GM12891 (cell line): ENCODE measurements at regions not wholly inside any gene's neighbourhood (a gene's known extent, or its start where the extent isn't known, plus 50 kb on each side); places are given as distances from the start of the nearest gene placed in this dataset.

Source experiments
- PAX5 ChIP-seq: IDR thresholded peaks from 2 replicates; pipeline ENCODE4 v1.6.1; 2011; ENCODE audit warnings: low read length, moderate library complexity, mild to moderate bottlenecking; ENCODE audit not compliant: insufficient read depth, severe bottlenecking
- POLR2A ChIP-seq: IDR thresholded peaks from 2 replicates; pipeline ENCODE4 v1.6.1; 2011; ENCODE audit warnings: low read depth, low read length, control low read depth
- POLR2AphosphoS5 ChIP-seq: IDR thresholded peaks from 2 replicates; pipeline ENCODE4 v1.6.1; 2011; ENCODE audit warnings: low read depth, low read length, control low read depth
- SPI1 ChIP-seq: IDR thresholded peaks from 2 replicates; pipeline ENCODE4 v1.6.1; 2011; ENCODE audit warnings: low read depth, low read length, control low read depth
- TAF1 ChIP-seq: IDR thresholded peaks from 2 replicates; pipeline ENCODE4 v1.6.1; 2011; ENCODE audit warnings: low read depth, low read length, control low read depth

DNA sequence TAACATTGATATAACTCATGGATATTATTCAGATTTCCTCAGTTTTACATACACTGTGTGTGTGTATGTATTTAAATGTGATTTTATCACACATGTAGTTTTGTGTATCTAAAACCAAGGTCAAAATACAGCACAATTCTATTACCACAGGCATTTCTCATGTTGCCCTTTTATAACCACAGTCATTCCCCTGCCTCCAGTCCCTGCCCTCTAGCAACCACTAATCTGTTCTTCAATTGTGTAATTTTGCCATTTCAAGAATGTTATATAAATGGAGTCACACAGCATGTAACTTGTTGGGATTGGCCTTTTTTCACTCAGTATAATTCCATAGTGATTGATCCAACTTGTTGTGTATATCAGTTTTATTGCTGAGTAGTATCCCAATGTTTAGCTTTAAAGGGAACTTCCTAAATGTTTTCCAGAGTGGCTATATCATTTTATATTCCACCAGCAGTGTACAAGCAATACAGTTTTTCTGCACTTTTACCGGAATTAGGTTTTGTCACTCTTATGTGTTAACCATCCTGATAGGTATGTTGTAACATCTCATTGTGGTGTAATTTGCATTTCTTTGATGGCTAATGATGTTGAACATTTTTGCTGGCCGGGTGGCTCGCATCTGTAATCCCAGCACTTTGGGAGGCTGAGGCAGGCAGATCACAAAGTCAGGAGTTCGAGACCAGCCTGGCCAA, 338.2 kb downstream of the SOX4 start:
- TF ChIP-seq POLR2A (no peak), TAF1 (no peak), SPI1 (no peak), POLR2AphosphoS5 (no peak), PAX5 (no peak)
